ENCODE measurements at regions not wholly inside any gene's neighbourhood (a gene's known extent, or its start where the extent isn't known, plus 50 kb on each side); places are given as distances from the start of the nearest gene placed in this dataset.

- H3K27ac ChIP-seq (ENCODE audit: control insufficient read depth, insufficient read depth): no peak overlapping the region
- TF ChIP-seq SREBF2 (IDR thresholded peaks at IDR 0.05; ENCODE audit: low read length) (no peak), NFIC (IDR thresholded peaks at IDR 0.05; ENCODE audit: low read depth, low read length) (no peak), USF1 (IDR thresholded peaks at IDR 0.05; ENCODE audit: borderline replicate concordance, extremely low read length, insufficient read depth, low read depth, low read length) (no peak), MTA2 (IDR thresholded peaks at IDR 0.05; ENCODE audit: low read depth) (no peak), ZNF384 (IDR thresholded peaks at IDR 0.05; ENCODE audit: borderline replicate concordance, low read depth, low read length) (no peak), NR2F1 (conservative IDR thresholded peaks at IDR 0.05) (no peak), EGR1 (IDR thresholded peaks at IDR 0.05; ENCODE audit: borderline replicate concordance in 1 of 2, low read depth in 2 of 2, low read length in 2 of 2) (no peak), BCLAF1 (IDR thresholded peaks at IDR 0.05) (no peak), IRF4 (IDR thresholded peaks at IDR 0.05; ENCODE audit: low read depth, low read length) (no peak), RB1 (IDR thresholded peaks at IDR 0.05; ENCODE audit: borderline replicate concordance) (no peak), SREBF1 (IDR thresholded peaks at IDR 0.05; ENCODE audit: low read length) (no peak), ZBTB4 (CRISPR knock-in tag; IDR thresholded peaks at IDR 0.05) (no peak), NFYB (IDR thresholded peaks at IDR 0.05; ENCODE audit: insufficient read depth, low read depth, low read length) (no peak), TCF3 (IDR thresholded peaks at IDR 0.05; ENCODE audit: borderline replicate concordance, insufficient read depth, low read depth, low read length) (no peak), BHLHE40 (IDR thresholded peaks at IDR 0.05; ENCODE audit: borderline replicate concordance in 1 of 2, low read depth in 2 of 2, low read length in 1 of 2) (no peak)
- 21% methylated on average over 27 of the region's 30 CpGs for WGBS (ENCODE audit: insufficient coverage, insufficient replicate concordance, low lambda C conversion rate, missing lambda C conversion rate)
- H3K9me3 ChIP-seq (replicated peaks; ENCODE audit: control insufficient read depth, insufficient read depth, low read length): peaks cover 1% of the 10 kb centered on the region; the same call in 2 of the 3 replicates
- H4K20me1 ChIP-seq (ENCODE audit: control insufficient read depth, insufficient read depth): no peaks in the 10 kb centered on the region
- ATAC-seq (no peak), DNase-seq (ENCODE audit: low read depth, low spot score) (no peak), FAIRE-seq (no peak)
- ChIA-PET RAD21 (ENCODE audit: unreplicated experiment) (no interaction called here), SMC1A (ENCODE audit: uncharacterized antibody, unreplicated experiment) (no interaction called here), POLR2A (interaction anchor here (0.7 kb wide), 1 partner anchor 511 kb away, joined by 5 read pairs; no protein-coding TSS in a partner anchor), CTCF (no interaction called here)
- no peaks in the 10 kb centered on the region; the same call in 1 of the 2 replicates for H3K4me1 ChIP-seq (ENCODE audit: control insufficient read depth, insufficient read depth, low read length)
- no peak overlapping the region for H3K4me3 ChIP-seq
- H2AFZ ChIP-seq (ENCODE audit: control insufficient read depth, low read depth, low read length): no peak overlapping the region
- no peak overlapping the region for H3K9ac ChIP-seq (ENCODE audit: control insufficient read depth, insufficient read depth, low read length)
- H3K36me3 ChIP-seq (ENCODE audit: control insufficient read depth in 2 of 2, insufficient read depth in 2 of 2, low read length in 1 of 2): no peaks in the 10 kb centered on the region
- in situ Hi-C loops (cut with MboI): no loop called here
- no peak overlapping the region for H3K4me2 ChIP-seq (ENCODE audit: control insufficient read depth, insufficient read depth)
- intact Hi-C loops (cut with micrococcal nuclease; ENCODE audit: unreplicated experiment): no loop called here
- no peaks in the 10 kb centered on the region for H3K79me2 ChIP-seq (ENCODE audit: control insufficient read depth, insufficient read depth, low read length)
- BruUV-seq (replicated peaks): no TSS peak
- H3K27me3 ChIP-seq (replicated peaks in 1 of 2; ENCODE audit: control insufficient read depth in 2 of 2, insufficient read depth in 2 of 2, low read length in 1 of 2): peaks cover 5 to 8% of the 10 kb centered on the region in 2 experiments; a peak in 3 of 4 replicates
Measured at GRCh38 chr15:34496207-34496995, 58.8 kb upstream of the GOLGA8A start.
